ENCODE measurements at regions not wholly inside any gene's neighbourhood (a gene's known extent, or its start where the extent isn't known, plus 50 kb on each side); places are given as distances from the start of the nearest gene placed in this dataset.

DNA sequence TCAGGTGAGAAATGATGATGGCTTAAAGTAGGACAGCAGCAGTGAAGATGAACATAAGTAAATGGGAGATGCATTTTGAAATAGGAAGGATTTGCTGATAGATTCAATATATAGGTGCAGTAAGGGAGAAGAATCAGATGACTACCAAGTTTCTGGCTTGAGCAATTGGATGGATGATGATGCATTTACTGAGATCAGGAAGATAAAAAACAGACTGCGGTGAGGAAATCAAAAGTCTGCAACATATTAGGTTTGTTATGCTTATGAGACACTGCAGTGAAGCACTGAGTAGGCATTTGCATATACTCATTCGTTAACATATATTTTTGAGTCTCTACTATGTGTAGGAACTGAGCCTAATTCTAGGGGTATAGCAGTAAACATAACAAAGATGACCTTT, 184.2 kb downstream of the LACC1 start:
- H3K27ac ChIP-seq = no peak overlapping the region
- no peak for ATAC-seq (ENCODE audit: insufficient number of reproducible peaks, low FRiP score, low read depth)

DNA sequence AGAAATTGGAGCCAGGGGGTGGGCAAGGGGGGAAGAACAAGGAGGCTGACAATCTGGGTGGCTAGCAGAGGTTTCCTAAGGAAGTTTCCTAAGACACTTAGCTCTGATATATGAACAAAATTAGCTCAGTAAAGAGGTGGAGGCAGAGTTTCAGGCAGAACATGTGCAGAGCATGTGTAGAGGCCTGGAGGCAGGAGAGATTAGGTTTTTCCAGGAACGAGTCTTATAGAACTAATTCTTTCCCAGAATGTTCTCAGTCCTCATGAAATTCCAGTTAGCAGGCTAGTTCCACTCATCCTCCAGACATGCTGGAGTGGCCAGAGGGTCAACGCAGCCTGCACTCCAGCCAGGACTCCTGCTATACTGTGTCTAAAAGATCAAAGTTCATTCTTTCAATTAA, 184.7 kb downstream of the LACC1 start:
- ATAC-seq (ENCODE audit: insufficient number of reproducible peaks, low FRiP score, low read depth) = no peak
- H3K9me3 ChIP-seq = no peaks in the 10 kb centered on the region
- peaks cover 0 to 14% of the 10 kb centered on the region in 2 donors for H3K4me1 ChIP-seq (ENCODE audit: control insufficient read depth in 1 of 2, low read depth in 2 of 2)
- H3K4me3 ChIP-seq = no peak overlapping the region
- TF ChIP-seq, protein P1, sequence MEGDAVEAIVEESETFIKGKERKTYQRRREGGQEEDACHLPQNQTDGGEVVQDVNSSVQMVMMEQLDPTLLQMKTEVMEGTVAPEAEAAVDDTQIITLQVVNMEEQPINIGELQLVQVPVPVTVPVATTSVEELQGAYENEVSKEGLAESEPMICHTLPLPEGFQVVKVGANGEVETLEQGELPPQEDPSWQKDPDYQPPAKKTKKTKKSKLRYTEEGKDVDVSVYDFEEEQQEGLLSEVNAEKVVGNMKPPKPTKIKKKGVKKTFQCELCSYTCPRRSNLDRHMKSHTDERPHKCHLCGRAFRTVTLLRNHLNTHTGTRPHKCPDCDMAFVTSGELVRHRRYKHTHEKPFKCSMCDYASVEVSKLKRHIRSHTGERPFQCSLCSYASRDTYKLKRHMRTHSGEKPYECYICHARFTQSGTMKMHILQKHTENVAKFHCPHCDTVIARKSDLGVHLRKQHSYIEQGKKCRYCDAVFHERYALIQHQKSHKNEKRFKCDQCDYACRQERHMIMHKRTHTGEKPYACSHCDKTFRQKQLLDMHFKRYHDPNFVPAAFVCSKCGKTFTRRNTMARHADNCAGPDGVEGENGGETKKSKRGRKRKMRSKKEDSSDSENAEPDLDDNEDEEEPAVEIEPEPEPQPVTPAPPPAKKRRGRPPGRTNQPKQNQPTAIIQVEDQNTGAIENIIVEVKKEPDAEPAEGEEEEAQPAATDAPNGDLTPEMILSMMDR (IDR thresholded peaks at IDR 0.05) = no peak
- no peaks in the 10 kb centered on the region for H3K27me3 ChIP-seq (replicated peaks; ENCODE audit: insufficient read depth)
- no peak overlapping the region for H3K27ac ChIP-seq
- DNase-seq (ENCODE audit: low spot score) = no peak
- no peaks in the 10 kb centered on the region for H3K36me3 ChIP-seq

More for the DNA sequence above, 184.2 kb downstream of the LACC1 start:
- TF ChIP-seq, protein P1 (IDR thresholded peaks at IDR 0.05) = no peak
- H3K9me3 ChIP-seq = no peaks in the 10 kb centered on the region
- no peak overlapping the region for H3K4me3 ChIP-seq
- H3K4me1 ChIP-seq (ENCODE audit: control insufficient read depth in 1 of 2, low read depth in 2 of 2) = peaks cover under 1 to 18% of the 10 kb centered on the region in 2 donors
- DNase-seq (ENCODE audit: low spot score) = no peak
- H3K27me3 ChIP-seq (replicated peaks; ENCODE audit: insufficient read depth) = no peaks in the 10 kb centered on the region
- H3K36me3 ChIP-seq = no peaks in the 10 kb centered on the region

DNA sequence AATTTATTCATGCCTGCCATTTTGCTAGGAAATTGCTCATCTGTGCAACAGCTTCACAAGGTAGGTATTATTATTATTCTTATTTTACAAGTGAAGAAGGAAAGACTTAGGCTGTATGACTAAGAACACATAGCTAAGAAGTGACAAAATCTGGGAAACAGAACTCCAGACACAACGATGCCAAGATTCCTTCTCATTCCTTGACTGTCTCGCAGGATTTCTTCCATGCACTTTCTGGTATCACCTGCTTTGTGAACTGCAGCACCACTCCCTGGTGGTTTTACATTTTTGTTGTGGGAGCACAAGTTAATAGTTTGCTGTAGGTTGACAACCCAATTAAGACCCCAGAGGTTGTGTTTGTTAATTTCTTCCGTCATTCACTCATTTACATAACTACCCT, 188.5 kb downstream of the LACC1 start:
- H3K4me1 ChIP-seq (ENCODE audit: control insufficient read depth in 1 of 2, low read depth in 2 of 2) = peaks cover 0 to 9% of the 10 kb centered on the region in 2 donors
- H3K27ac ChIP-seq = peak overlapping the region; percentile 30 to 63
- DNase-seq (ENCODE audit: low spot score) = no peak
- TF ChIP-seq, protein P1 (IDR thresholded peaks at IDR 0.05) = no peak
- peak; percentile 69 for ATAC-seq (ENCODE audit: insufficient number of reproducible peaks, low FRiP score, low read depth)
- peaks cover 12% of the 10 kb centered on the region for H3K9me3 ChIP-seq
- H3K36me3 ChIP-seq = no peaks in the 10 kb centered on the region
- H3K4me3 ChIP-seq = peak overlapping the region; percentile 53
- H3K27me3 ChIP-seq (replicated peaks; ENCODE audit: insufficient read depth) = no peaks in the 10 kb centered on the region

DNA sequence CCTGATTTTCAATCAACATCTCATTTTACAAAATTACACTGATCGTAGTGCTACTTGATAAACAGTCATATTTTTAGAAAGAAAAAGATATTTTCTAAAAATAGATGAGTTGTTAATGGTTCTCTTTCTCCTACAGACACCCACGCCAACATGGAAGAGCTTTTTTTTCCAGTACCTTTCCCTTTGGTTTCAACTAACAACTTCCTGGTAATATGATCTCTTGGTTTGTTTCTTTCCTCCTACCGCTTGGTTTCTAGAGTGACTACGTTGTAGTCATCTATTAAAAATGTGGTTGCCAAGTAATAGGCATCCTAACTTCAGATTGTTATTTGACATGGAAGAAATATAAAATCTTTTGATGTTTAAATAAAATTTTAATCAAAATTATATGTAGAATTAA, 189.0 kb downstream of the LACC1 start:
- DNase-seq (ENCODE audit: low spot score) (no peak), ATAC-seq (ENCODE audit: insufficient number of reproducible peaks, low FRiP score, low read depth) (peak; percentile 82)
- Histone ChIP-seq H3K36me3 (no peaks in the 10 kb centered on the region), H3K9me3 (peaks cover 12% of the 10 kb centered on the region), H3K27me3 (replicated peaks; ENCODE audit: insufficient read depth) (no peaks in the 10 kb centered on the region), H3K4me1 (ENCODE audit: control insufficient read depth in 1 of 2, low read depth in 2 of 2) (peaks cover 0 to 9% of the 10 kb centered on the region in 2 donors), H3K4me3 (peak overlapping the region; percentile 53), H3K27ac (peak overlapping the region; percentile 30 to 63)
- TF ChIP-seq, protein P1 (IDR thresholded peaks at IDR 0.05) = no peak

DNA sequence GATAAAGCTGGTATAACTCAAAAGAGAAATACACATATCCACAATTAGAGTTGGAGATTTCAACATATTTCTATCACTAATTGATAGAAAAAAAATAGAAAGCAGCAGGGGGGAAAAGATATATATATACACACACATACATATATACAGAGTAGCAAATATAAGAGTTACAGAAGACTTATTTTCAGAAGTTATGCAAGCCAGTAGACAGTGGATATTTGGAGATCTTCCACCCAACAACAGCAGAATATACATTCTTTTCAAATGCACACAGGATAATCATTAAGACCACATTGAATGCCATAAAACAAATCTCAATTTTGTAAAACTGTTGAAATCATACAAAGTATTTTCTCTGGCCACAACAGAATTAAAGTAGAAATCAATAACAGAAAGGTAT, 192.8 kb downstream of the LACC1 start:
- TF ChIP-seq, protein P1 (IDR thresholded peaks at IDR 0.05) = no peak
- Histone ChIP-seq H3K4me1 (ENCODE audit: control insufficient read depth in 1 of 2, low read depth in 2 of 2) (peaks cover 5 to 18% of the 10 kb centered on the region in 2 donors), H3K27me3 (replicated peaks; ENCODE audit: insufficient read depth) (no peaks in the 10 kb centered on the region), H3K27ac (no peak overlapping the region), H3K4me3 (no peak overlapping the region), H3K36me3 (no peaks in the 10 kb centered on the region), H3K9me3 (peaks cover 12% of the 10 kb centered on the region)
- ATAC-seq (ENCODE audit: insufficient number of reproducible peaks, low FRiP score, low read depth) (no peak), DNase-seq (ENCODE audit: low spot score) (no peak)
